Osteoblast (primary cell): ENCODE measurements at regions not wholly inside any gene's neighbourhood (a gene's known extent, or its start where the extent isn't known, plus 50 kb on each side); places are given as distances from the start of the nearest gene placed in this dataset.

Experiments
- DNase-seq: peaks from one replicate; pipeline ENCODE4 v3.0.0; 2011; ENCODE audit warnings: low spot score, mixed read lengths; ENCODE audit not compliant: insufficient read length; ENCODE audit errors: missing footprints
- H2AFZ ChIP-seq: 2 replicates; pipeline ENCODE4 v1.6.0; 2011; ENCODE audit warnings: mild to moderate bottlenecking, low read length
- H3K27ac ChIP-seq: 2 replicates; pipeline ENCODE4 v1.5.1; 2011; ENCODE audit warnings: mild to moderate bottlenecking, low read depth, low read length, moderate library complexity
- H3K27me3 ChIP-seq: 2 replicates; pipeline ENCODE4 v1.6.0; 2012; ENCODE audit warnings: mild to moderate bottlenecking, control low read depth, inconsistent platforms, low read length, moderate library complexity; ENCODE audit not compliant: insufficient read depth
- H3K36me3 ChIP-seq: 2 replicates; pipeline ENCODE4 v1.5.1; 2011; ENCODE audit warnings: mild to moderate bottlenecking, low read length, control low read depth, moderate library complexity; ENCODE audit not compliant: insufficient read depth
- H3K4me1 ChIP-seq: 2 replicates; pipeline ENCODE4 v1.5.1; 2011; ENCODE audit warnings: mild to moderate bottlenecking, low read length, control low read depth, moderate library complexity; ENCODE audit not compliant: insufficient read depth
- H3K4me2 ChIP-seq: 2 replicates; pipeline ENCODE4 v1.6.0; 2011; ENCODE audit warnings: mild to moderate bottlenecking, low read length; ENCODE audit not compliant: insufficient read depth
- H3K4me3 ChIP-seq: fragments of 200-600 bp; sonication (generic); 3 replicates; pipeline ENCODE4 v1.5.1; 2012; ENCODE audit warnings: mild to moderate bottlenecking, low read length, inconsistent platforms; ENCODE audit not compliant: insufficient read depth
- H3K79me2 ChIP-seq: 2 replicates; pipeline ENCODE4 v1.6.0; 2012; ENCODE audit warnings: mild to moderate bottlenecking, low read length, control low read depth, inconsistent platforms; ENCODE audit not compliant: insufficient read depth
- H3K9me3 ChIP-seq: 2 replicates; pipeline ENCODE4 v1.5.1; 2011; ENCODE audit warnings: low read depth, low read length, control low read depth
- H4K20me1 ChIP-seq: 2 replicates; pipeline ENCODE4 v1.6.0; 2012; ENCODE audit warnings: mild to moderate bottlenecking, low read length, control low read depth; ENCODE audit not compliant: insufficient read depth
- CTCF ChIP-seq: IDR thresholded peaks from 2 replicates; pipeline ENCODE4 v1.5.1; 2011; ENCODE audit warnings: mild to moderate bottlenecking, low read depth, low read length, moderate library complexity; ENCODE audit errors: extremely low read depth

GRCh38 chr7:136728945-136729344 lies 139.5 kb upstream of the CHRM2 start:
- no peak overlapping the region for H3K27ac ChIP-seq
- no peaks in the 10 kb centered on the region for H3K4me1 ChIP-seq
- no peak overlapping the region for H2AFZ ChIP-seq
- H3K36me3 ChIP-seq, result no peaks in the 10 kb centered on the region
- no peak for TF ChIP-seq CTCF
- no peaks in the 10 kb centered on the region for H3K79me2 ChIP-seq
- H3K27me3 ChIP-seq, result no peaks in the 10 kb centered on the region
- no peaks in the 10 kb centered on the region for H4K20me1 ChIP-seq
- H3K4me3 ChIP-seq, result no peak overlapping the region
- H3K4me2 ChIP-seq, result no peak overlapping the region
- DNase-seq, result no peak
- H3K9me3 ChIP-seq, result no peaks in the 10 kb centered on the region

GRCh38 chr7:136726460-136726859 lies 142.0 kb upstream of the CHRM2 start:
- H3K4me3 ChIP-seq, result no peak overlapping the region
- H3K79me2 ChIP-seq, result no peaks in the 10 kb centered on the region
- H4K20me1 ChIP-seq, result no peaks in the 10 kb centered on the region
- no peak for TF ChIP-seq CTCF
- no peak for DNase-seq
- no peak overlapping the region for H3K4me2 ChIP-seq
- H2AFZ ChIP-seq, result no peak overlapping the region
- no peaks in the 10 kb centered on the region for H3K9me3 ChIP-seq
- H3K36me3 ChIP-seq, result no peaks in the 10 kb centered on the region
- H3K4me1 ChIP-seq, result no peaks in the 10 kb centered on the region
- H3K27me3 ChIP-seq, result no peaks in the 10 kb centered on the region
- H3K27ac ChIP-seq, result no peak overlapping the region

GRCh38 chr7:136717910-136718557 lies 150.4 kb upstream of the CHRM2 start:
- TF ChIP-seq CTCF, result no peak
- no peak overlapping the region for H3K27ac ChIP-seq
- H3K27me3 ChIP-seq, result no peaks in the 10 kb centered on the region

GRCh38 chr7:136714062-136714461 lies 154.4 kb upstream of the CHRM2 start:
- no peaks in the 10 kb centered on the region for H3K27me3 ChIP-seq
- DNase-seq, result no peak
- no peak overlapping the region for H3K27ac ChIP-seq
- no peak overlapping the region for H3K4me3 ChIP-seq
- no peak overlapping the region for H2AFZ ChIP-seq
- no peak overlapping the region for H3K4me2 ChIP-seq
- H3K4me1 ChIP-seq, result no peaks in the 10 kb centered on the region
- H3K79me2 ChIP-seq, result no peaks in the 10 kb centered on the region
- H4K20me1 ChIP-seq, result no peaks in the 10 kb centered on the region
- no peaks in the 10 kb centered on the region for H3K36me3 ChIP-seq
- H3K9me3 ChIP-seq, result no peaks in the 10 kb centered on the region
- TF ChIP-seq CTCF, result no peak

More at GRCh38 chr7:136717910-136718557, 150.4 kb upstream of the CHRM2 start:
- Histone ChIP-seq H3K4me2 (no peak overlapping the region), H4K20me1 (no peaks in the 10 kb centered on the region), H3K9me3 (no peaks in the 10 kb centered on the region), H2AFZ (no peak overlapping the region), H3K4me1 (no peaks in the 10 kb centered on the region), H3K36me3 (no peaks in the 10 kb centered on the region), H3K79me2 (no peaks in the 10 kb centered on the region), H3K4me3 (no peak overlapping the region)
- DNase-seq, result no peak
